ENCODE measurements at regions not wholly inside any gene's neighbourhood (a gene's known extent, or its start where the extent isn't known, plus 50 kb on each side); places are given as distances from the start of the nearest gene placed in this dataset.

DNA sequence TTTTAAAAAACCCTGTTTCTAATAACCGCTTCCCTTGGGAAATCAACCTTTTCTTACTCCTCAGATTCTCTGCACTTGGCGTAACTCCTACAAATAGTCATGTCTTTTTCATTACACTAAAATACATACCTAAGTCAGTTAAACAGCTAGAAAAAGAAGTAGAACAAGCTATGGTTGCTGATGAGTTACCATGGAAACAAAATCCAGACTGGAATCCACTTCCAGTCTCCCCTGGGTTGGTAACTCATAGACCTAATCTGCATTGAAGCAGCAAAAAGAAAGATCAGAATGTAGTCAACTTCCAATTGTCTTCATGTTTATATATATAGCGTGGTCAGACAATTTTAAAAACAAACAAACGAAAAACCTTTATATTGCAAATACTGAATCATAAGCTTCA, 260.8 kb upstream of the LRRN1 start:
- TF ChIP-seq, protein P1, sequence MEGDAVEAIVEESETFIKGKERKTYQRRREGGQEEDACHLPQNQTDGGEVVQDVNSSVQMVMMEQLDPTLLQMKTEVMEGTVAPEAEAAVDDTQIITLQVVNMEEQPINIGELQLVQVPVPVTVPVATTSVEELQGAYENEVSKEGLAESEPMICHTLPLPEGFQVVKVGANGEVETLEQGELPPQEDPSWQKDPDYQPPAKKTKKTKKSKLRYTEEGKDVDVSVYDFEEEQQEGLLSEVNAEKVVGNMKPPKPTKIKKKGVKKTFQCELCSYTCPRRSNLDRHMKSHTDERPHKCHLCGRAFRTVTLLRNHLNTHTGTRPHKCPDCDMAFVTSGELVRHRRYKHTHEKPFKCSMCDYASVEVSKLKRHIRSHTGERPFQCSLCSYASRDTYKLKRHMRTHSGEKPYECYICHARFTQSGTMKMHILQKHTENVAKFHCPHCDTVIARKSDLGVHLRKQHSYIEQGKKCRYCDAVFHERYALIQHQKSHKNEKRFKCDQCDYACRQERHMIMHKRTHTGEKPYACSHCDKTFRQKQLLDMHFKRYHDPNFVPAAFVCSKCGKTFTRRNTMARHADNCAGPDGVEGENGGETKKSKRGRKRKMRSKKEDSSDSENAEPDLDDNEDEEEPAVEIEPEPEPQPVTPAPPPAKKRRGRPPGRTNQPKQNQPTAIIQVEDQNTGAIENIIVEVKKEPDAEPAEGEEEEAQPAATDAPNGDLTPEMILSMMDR (IDR thresholded peaks at IDR 0.05 in 8 of 11, conservative IDR thresholded peaks at IDR 0.05 in 3 of 11), result no peak
- no peak for TF ChIP-seq POLR2A (IDR thresholded peaks at IDR 0.05)
- TF ChIP-seq POLR2AphosphoS5 (IDR thresholded peaks at IDR 0.05), result no peak
